T-helper 22 cell (primary cell): ENCODE measurements at regions not wholly inside any gene's neighbourhood (a gene's known extent, or its start where the extent isn't known, plus 50 kb on each side); places are given as distances from the start of the nearest gene placed in this dataset.
A peak's percentile ranks its signal among the peaks of the same experiment; 100 is the strongest.
"Not testable (repeated sequence)": the region's sequence is repeated elsewhere in the genome, so short reads cannot be mapped to it uniquely, and the experiment has no call there.

Experiments
- DNase-seq: peaks from one replicate; pipeline ENCODE4 v3.0.0-alpha.2; 2020; ENCODE audit warnings: low read depth

DNA sequence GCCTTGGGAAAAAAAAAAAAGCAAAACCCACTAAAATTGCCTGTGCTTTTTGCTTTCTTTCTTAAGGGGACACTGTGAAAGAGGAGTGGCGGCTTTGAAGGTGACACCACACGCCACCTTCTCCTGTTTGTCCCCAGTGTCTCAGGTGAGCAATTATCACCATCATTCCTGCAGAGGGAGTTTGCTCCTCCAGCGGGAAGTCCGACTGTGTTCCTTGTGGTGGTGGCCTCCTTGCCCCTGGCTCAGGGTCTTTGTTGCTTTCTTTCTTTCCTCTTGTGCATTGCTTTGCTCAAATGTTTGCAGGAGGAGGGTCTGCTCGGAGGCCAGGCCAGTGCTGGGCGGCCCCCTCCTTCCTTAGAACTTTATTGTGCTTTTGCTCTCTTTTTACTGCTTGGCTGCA, 164.3 kb upstream of the CXCR4 start:
- DNase-seq = no peak

DNA sequence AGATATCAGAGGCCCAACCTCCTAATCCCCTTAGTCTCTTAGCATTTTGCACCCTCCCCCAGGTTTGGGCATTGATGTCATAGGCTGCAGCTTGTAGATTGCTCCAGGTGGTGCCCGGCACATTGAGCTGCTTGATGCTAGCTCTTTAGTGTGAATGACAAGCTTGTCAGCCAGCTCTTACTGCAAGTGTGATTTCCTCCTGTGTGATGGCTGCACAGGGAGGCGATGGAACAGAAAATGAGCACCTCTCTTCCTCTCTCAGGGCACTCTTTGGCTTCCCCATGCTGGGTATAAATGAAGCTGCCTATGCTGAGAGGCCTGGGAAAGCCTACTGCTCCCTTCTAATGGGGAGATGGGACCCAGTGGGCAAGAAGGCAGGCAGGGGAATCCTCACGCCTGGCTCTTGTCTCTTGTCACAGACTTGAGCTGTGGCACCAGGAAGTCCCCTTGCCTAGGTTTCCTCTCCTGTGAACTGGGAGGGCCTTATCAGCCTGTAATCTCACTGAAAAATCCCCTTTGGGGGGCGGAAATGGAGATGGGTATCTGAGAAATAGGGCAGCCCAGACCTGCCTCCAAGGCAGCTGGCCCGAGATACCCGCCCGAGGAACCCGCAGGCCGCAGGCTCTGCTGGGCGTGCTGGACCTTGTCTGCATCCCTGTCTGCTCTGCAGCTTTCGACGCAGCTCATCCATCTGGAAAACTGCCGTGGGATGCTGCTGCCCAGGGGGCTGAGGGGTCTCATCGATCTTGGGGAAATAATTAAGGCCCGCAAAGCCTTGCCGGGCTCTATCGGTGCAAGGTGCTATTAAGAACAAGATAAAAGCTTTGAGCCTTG, 163.5 kb upstream of the CXCR4 start:
- peak; percentile 66 for DNase-seq

DNA sequence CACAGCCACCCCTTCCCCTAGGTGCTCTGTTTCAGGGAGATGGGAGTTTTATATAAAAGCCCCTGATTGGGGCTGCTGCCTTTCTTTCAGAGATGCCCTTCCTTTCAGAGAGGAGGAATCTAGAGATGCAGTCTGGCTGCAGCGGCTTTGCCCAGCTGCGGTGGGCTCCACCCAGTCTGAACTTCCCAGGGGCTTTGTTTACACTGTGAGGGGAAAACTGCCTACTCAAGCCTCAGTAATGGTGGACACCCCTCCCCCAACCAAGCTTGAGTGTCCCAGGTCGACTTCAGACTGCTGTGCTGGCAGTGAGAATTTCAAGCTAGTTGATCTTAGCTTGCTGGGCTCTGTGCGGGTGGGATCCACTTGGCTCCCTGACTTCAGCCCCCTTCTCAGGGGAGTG, 148.4 kb upstream of the CXCR4 start:
- DNase-seq = not testable (repeated sequence)

DNA sequence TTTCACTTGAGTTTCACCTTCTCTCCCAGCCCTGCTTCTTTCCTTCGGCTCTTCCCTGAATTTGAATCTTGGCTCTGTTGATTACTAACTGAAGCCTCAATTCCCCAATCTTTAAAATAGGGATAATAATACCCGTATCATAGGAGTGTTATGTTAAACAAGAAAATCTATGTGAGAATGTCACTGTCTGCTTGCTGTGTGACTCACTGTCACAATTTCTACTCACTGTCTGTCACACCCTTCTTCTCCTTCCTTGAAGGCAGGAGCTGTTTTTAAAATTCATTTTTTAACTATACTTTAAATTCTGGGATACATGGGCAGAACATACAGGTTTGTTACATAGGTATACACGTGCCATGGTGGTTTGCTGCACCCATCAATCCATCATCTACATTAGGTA, 141.6 kb upstream of the CXCR4 start:
- no peak for DNase-seq

DNA sequence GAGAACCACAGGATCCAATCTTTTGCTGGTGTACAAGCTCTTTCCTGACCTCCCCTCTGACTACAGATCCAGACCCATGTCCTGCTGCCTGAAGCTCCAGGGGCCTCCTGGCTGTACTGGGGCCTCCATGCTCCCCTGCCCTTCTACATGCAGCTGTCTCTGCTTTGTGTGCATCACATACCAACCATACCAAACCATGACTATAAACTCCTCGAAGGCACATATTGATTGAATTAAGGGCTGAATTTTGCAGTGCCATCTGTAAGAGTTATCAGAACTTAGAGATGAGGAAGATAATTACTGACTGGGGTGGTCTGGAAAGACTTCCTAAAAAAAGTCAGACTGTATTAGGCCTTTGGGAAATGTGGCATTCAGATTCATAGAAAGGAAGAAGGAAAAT, 139.9 kb upstream of the CXCR4 start:
- DNase-seq = no peak

DNA sequence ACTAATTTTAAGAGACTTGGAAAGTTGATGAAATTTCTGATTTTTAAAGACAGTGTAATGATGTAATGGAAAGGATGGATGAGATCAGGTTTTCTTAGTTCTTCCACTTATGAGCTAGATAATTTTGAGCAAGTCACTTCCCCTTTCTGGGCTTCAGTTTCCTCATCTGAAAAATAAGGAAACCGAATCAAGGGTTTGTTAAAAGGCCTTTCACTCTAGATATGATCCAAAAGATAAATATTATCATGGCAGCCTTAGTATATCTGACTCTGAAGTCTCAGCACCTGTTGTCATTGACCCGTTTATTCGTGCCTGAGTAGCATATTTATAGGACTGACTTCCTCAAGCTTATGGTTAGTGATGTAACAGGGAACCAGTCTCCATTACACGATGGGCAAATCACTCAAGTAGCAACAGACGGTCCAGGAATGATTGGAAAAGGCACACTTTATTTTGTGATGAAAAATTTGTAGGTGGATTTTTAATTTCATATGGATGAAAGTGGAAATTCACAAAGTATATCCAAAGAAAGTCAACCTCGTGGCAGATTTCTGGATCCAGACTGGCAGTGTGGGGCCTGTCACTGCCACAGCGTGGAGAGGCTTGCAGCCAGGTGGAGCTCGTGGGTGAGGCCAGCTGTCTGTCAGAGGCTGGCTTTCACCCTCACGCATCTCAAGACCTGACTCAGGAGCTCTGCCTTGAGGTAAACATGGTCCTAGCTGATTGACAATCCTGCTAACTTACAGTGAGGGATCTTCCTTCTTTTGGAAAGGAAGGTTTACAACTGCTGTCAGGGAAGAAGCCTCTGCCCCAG, 137.9 kb upstream of the CXCR4 start:
- DNase-seq = no peak

DNA sequence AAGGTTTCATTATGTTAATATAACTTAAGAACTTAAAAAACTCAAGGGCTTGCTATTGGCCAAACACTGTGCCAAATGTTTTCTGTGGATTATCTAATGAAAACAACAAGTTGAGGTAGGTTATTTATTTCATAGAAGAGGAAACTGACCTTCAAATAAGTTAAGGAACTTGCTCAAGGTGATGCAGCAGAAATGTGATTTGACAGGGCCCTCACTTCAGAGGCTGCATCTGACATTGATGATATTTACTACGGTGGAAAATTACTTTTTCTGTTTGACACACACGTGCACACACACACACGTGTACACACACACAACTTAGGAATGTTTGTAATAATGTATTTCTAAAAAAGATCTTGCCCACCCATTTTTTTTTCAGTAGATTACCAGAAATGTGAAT, 137.2 kb upstream of the CXCR4 start:
- no peak for DNase-seq

DNA sequence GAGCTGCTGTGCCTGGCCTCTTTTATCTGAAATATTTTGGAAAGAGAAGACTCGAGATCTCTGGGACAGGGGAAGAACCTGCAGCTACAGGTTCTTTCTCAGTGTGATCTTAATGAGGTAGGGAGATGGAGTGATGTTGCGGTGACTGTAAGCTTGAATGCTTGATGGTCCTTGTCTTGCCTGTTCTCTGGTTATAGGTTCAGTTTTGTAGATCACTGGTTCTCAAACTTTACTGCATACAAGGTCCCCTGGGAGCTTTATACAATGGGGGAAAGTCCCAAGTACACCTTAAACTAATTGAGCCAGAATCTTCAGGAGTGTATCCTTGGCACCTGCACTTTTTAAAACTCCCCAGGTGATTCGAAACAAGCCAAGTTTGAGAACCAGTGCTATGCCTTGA, 136.7 kb upstream of the CXCR4 start:
- no peak for DNase-seq

DNA sequence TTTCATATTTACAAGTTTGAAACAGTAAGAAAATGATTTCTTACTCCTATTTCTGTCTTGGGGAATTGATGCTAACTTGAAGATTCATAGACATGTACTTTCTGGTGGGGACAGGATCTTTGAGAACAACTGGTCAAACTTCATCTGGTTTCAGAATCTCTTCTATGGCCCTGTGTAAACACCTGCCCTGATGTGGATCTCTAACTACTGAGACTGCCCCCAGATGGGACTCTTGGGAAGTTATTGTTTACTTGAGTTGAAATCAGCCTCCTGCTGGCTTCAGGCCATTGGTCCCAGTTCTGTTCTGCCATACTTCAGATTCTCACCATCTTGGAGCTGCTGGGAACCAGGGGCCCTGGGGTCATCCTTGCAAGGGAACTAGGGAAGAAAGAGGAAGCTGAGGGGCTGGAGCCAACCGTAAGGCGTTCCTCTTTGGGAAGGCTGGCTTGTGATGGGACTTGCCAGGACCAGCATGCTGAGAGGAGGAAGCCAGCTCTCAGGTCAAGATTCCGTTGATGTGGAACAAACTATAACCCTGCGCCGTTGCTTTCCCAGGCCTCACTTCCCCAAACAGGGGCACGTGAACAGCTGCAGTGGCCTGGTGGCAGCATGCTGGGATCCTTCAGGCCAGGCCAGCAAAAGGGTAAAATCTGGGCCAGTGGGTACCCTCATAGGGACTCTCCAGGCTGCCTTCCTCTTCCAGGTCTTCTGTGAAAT, 135.5 kb upstream of the CXCR4 start:
- DNase-seq = no peak

DNA sequence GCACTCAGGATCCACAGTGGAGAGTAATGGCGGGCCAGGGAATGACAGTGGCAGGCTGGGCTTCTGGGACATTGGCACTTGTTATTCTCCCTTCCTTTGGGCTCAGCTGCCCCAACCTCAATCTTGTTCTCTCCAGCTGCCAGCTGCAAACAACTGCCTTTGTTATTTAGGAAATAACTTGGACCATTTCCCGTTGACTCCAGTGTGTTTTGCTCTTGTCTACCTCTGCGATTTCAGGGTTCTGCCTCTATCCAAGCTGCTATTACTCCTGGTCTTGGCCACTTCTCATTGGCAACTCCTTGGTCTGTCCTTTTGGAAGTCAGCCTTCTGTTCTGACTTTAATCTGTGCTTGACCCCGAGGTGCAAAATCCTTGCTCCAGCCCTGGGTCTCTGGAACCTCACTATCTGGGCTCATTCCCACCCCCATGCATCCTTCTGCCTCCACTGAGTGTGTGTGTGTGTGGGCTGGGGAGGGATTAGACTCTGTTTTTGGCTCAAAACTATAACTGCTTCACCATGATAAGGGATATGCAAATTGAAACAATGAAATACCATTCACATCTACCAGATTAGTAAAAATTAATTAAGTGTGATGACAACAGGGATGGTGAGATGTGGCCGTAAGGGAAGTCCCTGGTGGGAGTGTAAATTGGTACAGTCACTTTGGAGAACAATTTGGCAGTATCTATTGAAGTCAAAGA, 134.1 kb upstream of the CXCR4 start:
- no peak for DNase-seq

DNA sequence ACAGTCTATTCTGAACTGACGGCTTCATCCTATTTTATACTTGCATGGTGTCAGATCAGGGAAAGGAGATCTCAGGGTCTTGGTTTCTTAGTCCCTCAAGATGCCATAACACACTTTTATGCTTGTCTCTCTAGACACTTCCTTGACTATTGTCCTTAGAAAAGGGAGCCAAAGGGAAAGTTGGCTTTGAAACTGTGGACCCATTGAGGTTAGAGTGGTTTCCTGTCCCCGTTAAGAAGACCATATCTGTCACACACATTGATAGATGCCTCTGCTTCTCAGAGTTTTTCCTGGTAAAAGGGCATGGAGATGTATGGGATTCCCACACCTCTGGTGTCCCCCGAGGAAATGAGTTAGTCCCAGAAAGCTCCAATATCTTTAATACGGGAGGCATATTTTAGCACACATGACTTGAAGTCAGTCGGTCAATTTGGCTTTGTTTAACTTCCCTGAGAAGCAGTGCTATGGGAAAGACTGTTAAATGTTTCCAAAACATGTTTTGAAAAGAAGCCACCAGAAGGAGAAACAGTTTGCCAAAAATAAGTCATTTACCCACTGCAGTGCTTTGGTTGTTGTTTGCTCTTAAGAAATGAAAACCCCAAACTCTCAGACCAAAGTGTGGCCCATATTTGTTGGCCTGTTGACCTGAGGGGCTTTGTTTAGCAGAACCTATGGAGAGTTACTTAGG, 133.4 kb upstream of the CXCR4 start:
- no peak for DNase-seq

DNA sequence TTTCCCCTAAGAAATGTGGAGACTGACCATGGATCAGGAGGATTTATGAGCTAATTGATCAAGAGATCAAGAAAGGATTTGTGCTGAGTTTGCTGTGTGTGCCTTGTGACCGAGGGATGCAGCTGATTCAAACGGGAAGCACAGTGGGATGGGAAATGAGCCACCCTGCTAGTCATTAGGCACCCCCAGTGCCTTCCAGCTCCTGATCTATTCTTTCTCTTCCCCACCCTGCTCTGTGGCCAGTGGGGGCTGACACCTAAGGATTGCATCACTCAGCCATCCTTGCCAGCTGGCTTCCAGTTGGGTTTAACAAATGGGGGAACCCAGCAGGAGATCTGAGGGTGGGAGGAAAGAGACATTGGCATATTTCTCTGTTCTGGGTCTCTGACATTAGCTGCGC, 132.2 kb upstream of the CXCR4 start:
- no peak for DNase-seq

DNA sequence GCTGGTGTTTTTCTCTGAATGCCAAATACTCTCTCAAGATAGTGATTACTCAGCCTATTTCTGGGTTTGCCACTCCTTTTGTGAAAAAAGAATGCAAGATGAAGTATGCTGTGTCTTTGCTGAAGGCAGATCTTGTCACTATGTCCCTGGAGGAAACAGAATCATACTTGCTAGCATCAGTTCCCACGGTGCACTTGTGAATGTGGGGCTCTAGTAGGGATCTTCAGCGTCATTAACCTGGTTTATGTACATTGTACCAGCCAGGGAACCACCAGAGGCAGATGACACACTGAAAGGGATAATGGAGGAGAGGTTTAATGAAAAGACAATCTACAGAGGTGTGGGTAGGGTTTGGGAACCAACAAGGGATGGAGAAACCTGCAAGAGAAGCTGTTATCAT, 131.0 kb upstream of the CXCR4 start:
- no peak for DNase-seq

DNA sequence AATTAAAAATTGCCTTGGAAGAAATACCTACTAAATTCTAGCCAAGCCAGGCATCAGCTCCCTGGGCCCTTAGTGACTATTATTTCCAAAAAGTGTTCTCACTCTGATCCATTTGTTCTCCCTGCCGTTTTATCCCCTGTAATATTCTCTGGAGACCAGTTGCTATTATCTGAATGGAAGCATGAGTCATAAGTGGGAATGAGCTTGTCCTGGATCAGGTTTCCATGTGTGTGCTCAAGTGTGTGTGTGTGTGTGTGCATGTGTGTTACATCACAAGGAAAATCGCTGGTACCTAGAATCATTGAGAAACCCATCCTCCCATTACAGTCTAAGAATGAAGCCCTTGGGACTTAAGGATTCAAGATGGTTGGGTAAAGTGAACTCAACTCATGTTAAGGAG, 130.3 kb upstream of the CXCR4 start:
- no peak for DNase-seq

DNA sequence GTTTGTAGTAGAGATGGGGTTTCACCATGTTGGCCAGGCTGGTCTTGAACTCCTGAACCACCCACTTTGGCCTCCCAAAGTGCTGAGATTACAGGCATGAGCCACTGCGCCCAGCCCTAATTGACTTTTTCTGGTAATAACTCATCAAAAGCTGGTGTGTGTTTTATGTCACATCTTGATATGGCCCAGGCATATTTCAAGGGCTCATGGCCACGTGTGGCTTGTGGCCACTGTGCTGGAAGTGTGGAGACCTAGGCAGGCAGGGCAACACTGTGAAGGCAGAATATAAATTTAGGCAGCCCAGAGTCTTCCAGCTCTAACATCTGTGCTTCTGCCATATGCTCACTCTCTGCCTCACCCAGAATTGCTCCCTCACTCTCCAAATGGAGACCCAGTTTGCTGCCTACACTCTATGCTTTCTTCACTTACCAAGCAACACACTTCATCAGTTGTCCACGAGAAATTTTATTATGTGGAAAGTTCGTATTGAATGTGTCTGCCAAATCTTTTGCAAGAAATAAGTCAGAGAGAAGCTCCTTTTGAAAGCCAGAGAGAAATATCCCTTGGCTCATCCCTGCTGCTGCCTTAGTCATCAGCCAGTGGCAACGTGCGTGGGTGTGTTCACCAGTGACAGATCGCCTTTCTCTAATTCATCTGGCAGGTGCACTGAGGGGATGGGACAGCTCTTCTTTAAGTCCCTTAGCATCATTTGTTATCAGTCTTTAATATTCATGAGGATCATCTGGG, 129.4 kb upstream of the CXCR4 start:
- no peak for DNase-seq

DNA sequence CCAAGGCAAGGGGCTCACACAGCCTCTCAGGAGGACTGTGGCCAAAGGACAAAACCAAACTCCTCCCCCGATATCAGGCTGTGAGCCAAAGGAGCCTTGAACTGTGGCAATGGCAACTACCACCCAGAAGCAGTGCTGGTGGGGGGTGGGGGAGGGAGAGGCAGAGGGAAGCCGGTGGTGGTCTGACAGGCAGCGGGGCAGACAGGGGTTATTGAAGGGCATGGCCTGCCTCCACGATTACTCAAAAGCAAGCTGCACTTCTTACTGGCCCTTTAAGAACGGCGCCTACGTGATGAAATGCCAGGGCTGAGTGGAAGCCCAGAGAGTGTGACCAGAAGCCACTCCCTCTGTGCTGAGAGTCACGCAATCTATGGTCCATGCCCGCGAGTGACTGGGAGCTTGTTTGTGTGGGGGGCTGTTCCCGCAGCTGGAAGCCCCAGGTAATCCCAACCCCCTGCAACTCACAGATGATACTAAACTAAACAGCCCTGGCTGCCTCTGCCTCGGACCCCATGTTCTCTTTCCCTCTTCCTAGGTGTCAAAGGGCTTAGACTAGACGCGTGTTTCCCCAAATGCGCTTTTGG, 128.2 kb upstream of the CXCR4 start:
- no peak for DNase-seq

DNA sequence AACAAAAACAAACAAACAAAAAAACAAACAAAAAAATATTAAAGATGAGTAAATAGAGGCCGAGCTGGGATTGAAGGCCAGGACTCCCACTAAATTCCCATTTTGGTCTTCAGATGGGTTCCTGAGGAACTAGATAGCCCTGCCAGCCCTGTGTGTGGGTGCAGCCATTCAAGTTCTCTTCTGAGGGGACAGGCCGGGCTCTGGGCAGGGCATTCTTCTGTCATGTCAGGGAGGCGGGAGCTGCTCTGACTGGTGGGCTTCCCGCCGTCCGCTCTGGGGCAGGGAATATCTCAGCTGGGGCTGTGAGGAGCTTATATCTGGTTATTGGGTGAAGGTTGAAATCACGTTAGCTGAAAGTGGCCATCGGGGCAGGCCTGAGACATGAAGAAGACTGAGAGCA, 127.3 kb upstream of the CXCR4 start:
- no peak for DNase-seq

DNA sequence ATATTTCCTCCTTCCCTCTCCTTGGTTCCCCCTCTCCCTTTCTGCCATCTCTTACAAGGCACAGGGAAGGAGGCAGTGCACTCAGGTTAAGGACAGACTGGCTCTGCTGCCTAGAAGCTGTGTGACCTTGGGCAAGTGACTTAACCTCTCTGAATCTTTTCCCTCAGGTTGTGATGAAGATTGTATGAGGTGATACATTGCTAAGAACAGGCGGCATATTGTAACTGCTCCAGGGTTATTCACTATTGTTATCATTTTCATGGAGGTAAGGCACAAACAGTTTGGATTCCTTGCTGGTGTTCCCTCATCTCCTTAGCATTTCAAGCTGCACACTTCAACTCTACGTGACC, 126.6 kb upstream of the CXCR4 start:
- DNase-seq = no peak

DNA sequence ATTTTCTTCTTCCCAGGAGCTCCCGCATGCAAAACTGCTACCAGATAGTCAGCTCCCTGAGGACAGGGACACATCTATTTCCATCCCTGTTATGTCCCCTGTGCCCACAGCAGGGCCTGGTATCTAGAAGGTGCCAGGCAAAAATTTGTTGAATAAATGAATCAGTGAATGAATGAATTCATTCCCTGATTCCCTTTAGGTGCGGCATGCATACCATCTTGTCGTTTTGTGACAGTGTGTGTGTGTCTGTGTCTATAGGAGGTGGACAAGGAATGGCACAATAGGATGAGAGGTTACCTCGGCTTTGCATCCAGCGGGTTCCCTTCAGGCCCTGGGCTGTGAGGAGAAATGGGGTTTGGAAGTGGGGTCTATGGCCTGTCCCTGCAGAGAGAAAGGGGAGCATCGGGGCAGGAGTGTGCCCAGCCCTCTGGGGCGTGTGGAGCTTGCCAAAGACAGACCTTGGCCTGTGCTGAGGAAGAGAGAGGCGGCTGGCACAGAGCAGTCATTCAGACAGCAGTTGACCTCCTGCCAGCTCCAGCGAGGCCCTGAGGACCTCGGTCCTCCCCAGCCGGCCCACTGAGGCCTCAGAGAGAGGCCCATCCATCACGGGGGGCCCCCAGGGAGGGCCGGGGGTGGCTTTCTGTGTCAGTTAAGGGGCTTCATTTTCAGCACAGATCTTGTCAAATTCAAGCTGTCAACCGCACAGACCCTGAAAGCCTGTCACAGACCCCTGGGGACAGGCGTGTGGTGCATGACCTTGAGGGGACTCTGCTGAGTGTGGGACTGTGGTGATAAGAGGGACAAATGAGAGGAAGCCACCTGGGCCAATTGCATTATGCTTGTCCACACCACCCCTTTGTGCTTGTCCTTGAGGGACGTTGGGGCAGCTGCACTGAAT, 125.9 kb upstream of the CXCR4 start:
- no peak for DNase-seq
